Smooth muscle cell (in vitro differentiated cells): ENCODE measurements at regions not wholly inside any gene's neighbourhood (a gene's known extent, or its start where the extent isn't known, plus 50 kb on each side); places are given as distances from the start of the nearest gene placed in this dataset.

Source experiments
- DNase-seq: peaks from one replicate; lab custom pipeline; 2025; ENCODE audit not compliant: unreplicated experiment; lab: John Stamatoyannopoulos, UW
- H2AFZ ChIP-seq: fragments of 200-600 bp; sonication (generic); 2 replicates; pipeline ENCODE4 v1.6.0; 2016; ENCODE audit warnings: antibody characterized with exemption, low read depth, mild to moderate bottlenecking
- H3F3A ChIP-seq: fragments of 200-600 bp; sonication (generic); 2 replicates; pipeline ENCODE4 v1.6.0; 2017; ENCODE audit warnings: antibody characterized with exemption, low read depth
- H3K27ac ChIP-seq: fragments of 200-600 bp; sonication (generic); 2 replicates; pipeline ENCODE4 v1.5.1; 2016; ENCODE audit warnings: low read depth, mild to moderate bottlenecking
- H3K27me3 ChIP-seq: fragments of 200-600 bp; sonication (generic); 2 replicates; pipeline ENCODE4 v1.6.1; 2016; ENCODE audit warnings: low read depth, mild to moderate bottlenecking
- H3K36me3 ChIP-seq: fragments of 200-600 bp; sonication (generic); 2 replicates; pipeline ENCODE4 v1.5.1; 2016; ENCODE audit warnings: low read depth
- H3K4me1 ChIP-seq: fragments of 200-600 bp; sonication (generic); 2 replicates; pipeline ENCODE4 v1.5.1; 2016; ENCODE audit warnings: low read depth
- H3K4me2 ChIP-seq: fragments of 200-600 bp; sonication (generic); 2 replicates; pipeline ENCODE4 v1.6.0; 2016; ENCODE audit warnings: mild to moderate bottlenecking
- H3K4me3 ChIP-seq: fragments of 200-600 bp; sonication (generic); 2 replicates; pipeline ENCODE4 v1.5.1; 2016; ENCODE audit warnings: mild to moderate bottlenecking
- H3K79me2 ChIP-seq: fragments of 200-600 bp; sonication (generic); 2 replicates; pipeline ENCODE4 v1.6.0; 2016; ENCODE audit warnings: low read depth, mild to moderate bottlenecking
- H3K9ac ChIP-seq: fragments of 200-600 bp; sonication (generic); 2 replicates; pipeline ENCODE4 v1.6.0; 2016; ENCODE audit warnings: low read depth
- H3K9me3 ChIP-seq: fragments of 200-600 bp; sonication (generic); replicated peaks from 2 replicates; pipeline ENCODE4 v1.5.1; 2016; ENCODE audit warnings: low read depth
- H4K20me1 ChIP-seq: fragments of 200-600 bp; sonication (generic); 2 replicates; pipeline ENCODE4 v1.6.0; 2016; ENCODE audit warnings: low read depth
- CTCF ChIP-seq: fragments of 200-600 bp; sonication (generic); IDR thresholded peaks from 2 replicates; pipeline ENCODE4 v1.5.1; 2017; ENCODE audit warnings: borderline replicate concordance, mild to moderate bottlenecking, antibody characterized with exemption; ENCODE audit not compliant: insufficient read depth, poor library complexity, severe bottlenecking
- WGBS: methylation state at CpG from one replicate; pipeline ENCODE4 v1.1.7; 2016; ENCODE audit warnings: low lambda C conversion rate; 5-methylcytosine and 5-hydroxymethylcytosine counted together

GRCh38 chr1:233491953-233492620 lies 121.8 kb upstream of the KCNK1 start:
- DNase-seq = no peak
- Histone ChIP-seq H3K27ac (no peak overlapping the region), H2AFZ (no peak overlapping the region), H3K4me1 (no peaks in the 10 kb centered on the region), H3K9me3 (no peaks in the 10 kb centered on the region), H3K9ac (no peak overlapping the region), H3K36me3 (no peaks in the 10 kb centered on the region), H3K27me3 (no peaks in the 10 kb centered on the region), H4K20me1 (no peaks in the 10 kb centered on the region), H3F3A (no peaks in the 10 kb centered on the region), H3K4me3 (no peak overlapping the region), H3K4me2 (no peak overlapping the region), H3K79me2 (no peaks in the 10 kb centered on the region)
- 71% methylated on average over 7 of the region's 7 CpGs for WGBS
- TF ChIP-seq CTCF = no peak

- H3K27me3 ChIP-seq = no peaks in the 10 kb centered on the region
- H3K27ac ChIP-seq = no peak overlapping the region
- H3F3A ChIP-seq = no peaks in the 10 kb centered on the region
- no peaks in the 10 kb centered on the region for H3K79me2 ChIP-seq
- TF ChIP-seq CTCF = no peak
- no peak for DNase-seq
- no peaks in the 10 kb centered on the region for H3K9me3 ChIP-seq
- no peak overlapping the region for H3K4me2 ChIP-seq
- whole genome bisulfite sequencing = 91% methylated on average over 2 of the region's 2 CpGs
- no peaks in the 10 kb centered on the region for H4K20me1 ChIP-seq
- H3K4me3 ChIP-seq = no peak overlapping the region
- H3K4me1 ChIP-seq = no peaks in the 10 kb centered on the region
- no peak overlapping the region for H3K9ac ChIP-seq
- no peak overlapping the region for H2AFZ ChIP-seq
- H3K36me3 ChIP-seq = no peaks in the 10 kb centered on the region
Measured at GRCh38 chr1:233496993-233497392, 116.9 kb upstream of the KCNK1 start.

GRCh38 chr1:233497679-233498078 lies 116.2 kb upstream of the KCNK1 start:
- Histone ChIP-seq H4K20me1 (no peaks in the 10 kb centered on the region), H3K36me3 (no peaks in the 10 kb centered on the region), H3K4me3 (no peak overlapping the region), H3K4me2 (no peak overlapping the region), H3K9me3 (no peaks in the 10 kb centered on the region), H3K27me3 (no peaks in the 10 kb centered on the region), H2AFZ (no peak overlapping the region), H3K9ac (no peak overlapping the region), H3K79me2 (no peaks in the 10 kb centered on the region), H3K27ac (no peak overlapping the region), H3F3A (no peaks in the 10 kb centered on the region), H3K4me1 (no peaks in the 10 kb centered on the region)
- no peak for TF ChIP-seq CTCF
- DNase-seq = no peak
- WGBS = 84% methylated on average over 3 of the region's 3 CpGs

GRCh38 chr1:233500106-233500505 lies 113.8 kb upstream of the KCNK1 start:
- 71% methylated on average over 3 of the region's 3 CpGs for WGBS

More at GRCh38 chr1:233500106-233500505, 113.8 kb upstream of the KCNK1 start:
- Histone ChIP-seq H3K9me3 (no peaks in the 10 kb centered on the region), H2AFZ (no peak overlapping the region), H3F3A (no peaks in the 10 kb centered on the region), H3K27me3 (no peaks in the 10 kb centered on the region), H4K20me1 (no peaks in the 10 kb centered on the region), H3K79me2 (no peaks in the 10 kb centered on the region), H3K4me3 (no peak overlapping the region), H3K4me2 (no peak overlapping the region), H3K27ac (no peak overlapping the region), H3K9ac (no peak overlapping the region), H3K36me3 (no peaks in the 10 kb centered on the region), H3K4me1 (no peaks in the 10 kb centered on the region)
- TF ChIP-seq CTCF = no peak
- DNase-seq = no peak
